IPS-15b (cell line): ENCODE measurements at regions not wholly inside any gene's neighbourhood (a gene's known extent, or its start where the extent isn't known, plus 50 kb on each side); places are given as distances from the start of the nearest gene placed in this dataset.
"Not testable (repeated sequence)": the region's sequence is repeated elsewhere in the genome, so short reads cannot be mapped to it uniquely, and the experiment has no call there.

Experiments used
- H3K27me3 ChIP-seq: one replicate; pipeline ENCODE4 v1.6.1; 2013; ENCODE audit warnings: low read length; ENCODE audit not compliant: control insufficient read depth, insufficient read depth
- H3K36me3 ChIP-seq: one replicate; pipeline ENCODE4 v1.6.1; 2013; ENCODE audit warnings: low read length; ENCODE audit not compliant: control insufficient read depth, insufficient read depth
- H3K4me1 ChIP-seq: one replicate; pipeline ENCODE4 v1.6.1; 2013; ENCODE audit warnings: mild to moderate bottlenecking, low read length; ENCODE audit not compliant: control insufficient read depth, insufficient read depth
- H3K4me3 ChIP-seq: one replicate; pipeline ENCODE4 v1.5.1; 2013; ENCODE audit warnings: low read depth, low read length
- H3K9ac ChIP-seq: one replicate; pipeline ENCODE4 v1.6.1; 2013; ENCODE audit warnings: low read depth, mild to moderate bottlenecking, low read length
- H3K9me3 ChIP-seq: one replicate; pipeline ENCODE4 v1.6.1; 2013; ENCODE audit warnings: mild to moderate bottlenecking, low read length; ENCODE audit not compliant: control insufficient read depth, insufficient read depth

GRCh38 chr2:234373060-234373459 is 123.8 kb downstream of the ARL4C start:
- Histone ChIP-seq H3K4me1 (no peaks in the 10 kb centered on the region), H3K9me3 (no peaks in the 10 kb centered on the region), H3K27me3 (no peaks in the 10 kb centered on the region), H3K36me3 (no peaks in the 10 kb centered on the region), H3K9ac (no peak overlapping the region), H3K4me3 (no peak overlapping the region)

- no peak overlapping the region for H3K4me3 ChIP-seq
- H3K36me3 ChIP-seq: no peaks in the 10 kb centered on the region
- H3K4me1 ChIP-seq: no peaks in the 10 kb centered on the region
- H3K9me3 ChIP-seq: no peaks in the 10 kb centered on the region
- no peaks in the 10 kb centered on the region for H3K27me3 ChIP-seq
- no peak overlapping the region for H3K9ac ChIP-seq
These were observed 124.4 kb downstream of the ARL4C start for GRCh38 chr2:234372506-234372905.

GRCh38 chr2:234368861-234369261 is 128.0 kb downstream of the ARL4C start:
- H3K4me1 ChIP-seq: peaks cover 5% of the 10 kb centered on the region
- H3K27me3 ChIP-seq: no peaks in the 10 kb centered on the region
- H3K36me3 ChIP-seq: no peaks in the 10 kb centered on the region
- H3K9ac ChIP-seq: no peak overlapping the region
- H3K9me3 ChIP-seq: no peaks in the 10 kb centered on the region
- no peak overlapping the region for H3K4me3 ChIP-seq

- Histone ChIP-seq H3K4me3 (no peak overlapping the region), H3K36me3 (no peaks in the 10 kb centered on the region), H3K4me1 (peaks cover 10% of the 10 kb centered on the region)
These were observed 130.0 kb downstream of the ARL4C start for GRCh38 chr2:234366891-234367290.

GRCh38 chr2:234364661-234365060 is 132.2 kb downstream of the ARL4C start:
- Histone ChIP-seq H3K4me1 (peaks cover 10% of the 10 kb centered on the region), H3K9ac (no peak overlapping the region), H3K9me3 (no peaks in the 10 kb centered on the region), H3K4me3 (no peak overlapping the region), H3K36me3 (no peaks in the 10 kb centered on the region), H3K27me3 (peaks cover 2% of the 10 kb centered on the region)

More at GRCh38 chr2:234366891-234367290, 130.0 kb downstream of the ARL4C start:
- no peak overlapping the region for H3K9ac ChIP-seq
- no peaks in the 10 kb centered on the region for H3K27me3 ChIP-seq
- H3K9me3 ChIP-seq: no peaks in the 10 kb centered on the region

- no peaks in the 10 kb centered on the region for H3K36me3 ChIP-seq
- no peak overlapping the region for H3K9ac ChIP-seq
- peaks cover 2% of the 10 kb centered on the region for H3K27me3 ChIP-seq
- no peaks in the 10 kb centered on the region for H3K9me3 ChIP-seq
- peak overlapping the region; percentile 0 for H3K4me3 ChIP-seq
- peaks cover 10% of the 10 kb centered on the region for H3K4me1 ChIP-seq
These were observed 133.1 kb downstream of the ARL4C start for GRCh38 chr2:234363647-234364294.

GRCh38 chr2:234363011-234363487 is 133.8 kb downstream of the ARL4C start:
- Histone ChIP-seq H3K27me3 (peaks cover 2% of the 10 kb centered on the region), H3K36me3 (no peaks in the 10 kb centered on the region), H3K9ac (no peak overlapping the region), H3K4me3 (no peak overlapping the region), H3K4me1 (peaks cover 10% of the 10 kb centered on the region), H3K9me3 (no peaks in the 10 kb centered on the region)

GRCh38 chr2:234360313-234360975 is 136.4 kb downstream of the ARL4C start:
- not testable (repeated sequence) for H3K4me3 ChIP-seq

GRCh38 chr2:234357666-234358065 is 139.2 kb downstream of the ARL4C start:
- H3K9me3 ChIP-seq: no peaks in the 10 kb centered on the region
- H3K36me3 ChIP-seq: no peaks in the 10 kb centered on the region
- H3K9ac ChIP-seq: no peak overlapping the region
- H3K27me3 ChIP-seq: peaks cover 2% of the 10 kb centered on the region
- peaks cover 2% of the 10 kb centered on the region for H3K4me1 ChIP-seq
- H3K4me3 ChIP-seq: no peak overlapping the region

More at GRCh38 chr2:234360313-234360975, 136.4 kb downstream of the ARL4C start:
- not testable (repeated sequence) for H3K9ac ChIP-seq, H3K36me3 ChIP-seq, H3K9me3 ChIP-seq, H3K27me3 ChIP-seq
- H3K4me1 ChIP-seq: peaks cover 12% of the 10 kb centered on the region

GRCh38 chr2:234355808-234356365 is 141.0 kb downstream of the ARL4C start:
- Histone ChIP-seq H3K27me3 (no peaks in the 10 kb centered on the region), H3K4me3 (no peak overlapping the region), H3K36me3 (no peaks in the 10 kb centered on the region), H3K9me3 (no peaks in the 10 kb centered on the region), H3K4me1 (peaks cover 2% of the 10 kb centered on the region), H3K9ac (no peak overlapping the region)

GRCh38 chr2:234355021-234355720 is 141.7 kb downstream of the ARL4C start:
- Histone ChIP-seq H3K9ac (no peak overlapping the region), H3K9me3 (no peaks in the 10 kb centered on the region), H3K36me3 (no peaks in the 10 kb centered on the region), H3K4me3 (no peak overlapping the region), H3K4me1 (peaks cover 2% of the 10 kb centered on the region), H3K27me3 (no peaks in the 10 kb centered on the region)
